SK-N-SH treated with all-trans-retinoic acid at 6 μM for 48 hours (cell line): ENCODE measurements at regions not wholly inside any gene's neighbourhood (a gene's known extent, or its start where the extent isn't known, plus 50 kb on each side); places are given as distances from the start of the nearest gene placed in this dataset.

Experiments used
- ATAC-seq: fragments of 200-7000 bp; cut with Tn5 transposase; 3 replicates; pipeline ENCODE4 v1.9.1; 2020; ENCODE audit warnings: mild to moderate bottlenecking, moderate library complexity
- ARNTL ChIP-seq: fragments of 450-650 bp; formaldehyde crosslinking; IDR thresholded peaks from 2 replicates; pipeline ENCODE4 v1.5.0; 2020; ENCODE audit warnings: low read depth, mild to moderate bottlenecking, moderate library complexity, borderline replicate concordance
- BACH2 ChIP-seq: fragments of 250-450 bp; sonication (Bioruptor Pico); IDR thresholded peaks from 2 replicates; pipeline ENCODE4 v1.9.0; 2021; ENCODE audit warnings: mild to moderate bottlenecking, borderline replicate concordance
- CREB5 ChIP-seq: fragments of 250-450 bp; sonication (Bioruptor Pico); IDR thresholded peaks from 2 replicates; pipeline ENCODE4 v1.5.1; 2020; ENCODE audit warnings: low read depth, mild to moderate bottlenecking, moderate library complexity
- CSDC2 ChIP-seq: fragments of 250-450 bp; sonication (Bioruptor Pico); IDR thresholded peaks from 2 replicates; pipeline ENCODE4 v1.5.0; 2020; ENCODE audit warnings: mild to moderate bottlenecking, moderate library complexity
- CSRNP3 ChIP-seq: fragments of 250-450 bp; sonication (Bioruptor Pico); IDR thresholded peaks from 2 replicates; pipeline ENCODE4 v1.5.1; 2021; ENCODE audit warnings: mild to moderate bottlenecking, moderate library complexity
- ESRRG ChIP-seq: fragments of 250-450 bp; sonication (Bioruptor Pico); IDR thresholded peaks from 2 replicates; pipeline ENCODE4 v1.6.1; 2021; ENCODE audit warnings: mild to moderate bottlenecking
- GLIS3 ChIP-seq: fragments of 250-450 bp; sonication (Bioruptor Pico); IDR thresholded peaks from 2 replicates; pipeline ENCODE4 v1.5.0; 2020; ENCODE audit warnings: mild to moderate bottlenecking, moderate library complexity
- ISL1 ChIP-seq: fragments of 250-450 bp; sonication (Bioruptor Pico); IDR thresholded peaks from 2 replicates; pipeline ENCODE4 v2.1.2; 2022; ENCODE audit warnings: mild to moderate bottlenecking, moderate library complexity
- OSR1 ChIP-seq: fragments of 250-450 bp; sonication (Bioruptor Pico); IDR thresholded peaks from 2 replicates; pipeline ENCODE4 v1.8.0; 2022; ENCODE audit warnings: moderate library complexity, mild to moderate bottlenecking, inconsistent platforms
- PATZ1 ChIP-seq: fragments of 250-450 bp; sonication (Bioruptor Pico); IDR thresholded peaks from 2 replicates; pipeline ENCODE4 v1.8.0; 2020; ENCODE audit warnings: mild to moderate bottlenecking, moderate library complexity, borderline replicate concordance
- POU6F1 ChIP-seq: fragments of 250-450 bp; sonication (Bioruptor Pico); IDR thresholded peaks from 2 replicates; pipeline ENCODE4 v1.8.0; 2021; ENCODE audit warnings: low read depth, mild to moderate bottlenecking, moderate library complexity, borderline replicate concordance
- PPARA ChIP-seq: fragments of 250-450 bp; sonication (Bioruptor Pico); IDR thresholded peaks from 2 replicates; pipeline ENCODE4 v1.5.0; 2020; ENCODE audit warnings: mild to moderate bottlenecking, borderline replicate concordance
- RARB ChIP-seq: fragments of 250-450 bp; sonication (Bioruptor Pico); IDR thresholded peaks from 2 replicates; pipeline ENCODE4 v1.8.0; 2021; ENCODE audit warnings: mild to moderate bottlenecking, moderate library complexity
- SNAI2 ChIP-seq: fragments of 250-450 bp; sonication (Bioruptor Pico); IDR thresholded peaks from 2 replicates; pipeline ENCODE4 v1.5.0; 2020; ENCODE audit warnings: mild to moderate bottlenecking, moderate library complexity
- TCF4 ChIP-seq: fragments of 250-450 bp; sonication (Bioruptor Pico); IDR thresholded peaks from 2 replicates; pipeline ENCODE4 v1.8.0; 2021; ENCODE audit warnings: mild to moderate bottlenecking, moderate library complexity, borderline replicate concordance
- TOX ChIP-seq: fragments of 250-450 bp; sonication (Bioruptor Pico); IDR thresholded peaks from 2 replicates; pipeline ENCODE4 v1.8.0; 2021; ENCODE audit warnings: mild to moderate bottlenecking, moderate library complexity, borderline replicate concordance
- TSHZ2 ChIP-seq: fragments of 250-450 bp; sonication (Bioruptor Pico); IDR thresholded peaks from 2 replicates; pipeline ENCODE4 v1.5.0; 2020; ENCODE audit warnings: mild to moderate bottlenecking, moderate library complexity
- ZFP3 ChIP-seq: fragments of 250-450 bp; sonication (Bioruptor Pico); IDR thresholded peaks from 2 replicates; pipeline ENCODE4 v1.5.0; 2020; ENCODE audit warnings: mild to moderate bottlenecking, moderate library complexity
- ZFP30 ChIP-seq: fragments of 450-650 bp; formaldehyde crosslinking; IDR thresholded peaks from 2 replicates; pipeline ENCODE4 v1.5.0; 2022; ENCODE audit warnings: mild to moderate bottlenecking, moderate library complexity
- ZNF8 ChIP-seq: fragments of 450-650 bp; formaldehyde crosslinking; IDR thresholded peaks from 2 replicates; pipeline ENCODE4 v1.5.0; 2020; ENCODE audit warnings: mild to moderate bottlenecking, moderate library complexity

- no peak for ATAC-seq
- TF ChIP-seq ESRRG (CRISPR knock-in tag) (no peak), RARB (CRISPR knock-in tag) (no peak), OSR1 (no peak), TOX (CRISPR knock-in tag) (no peak), GLIS3 (CRISPR knock-in tag) (no peak), BACH2 (CRISPR knock-in tag) (no peak), POU6F1 (CRISPR knock-in tag) (no peak), CREB5 (CRISPR knock-in tag) (no peak)
Observed at GRCh38 chr10:111944331-111944730, 239.2 kb downstream of the GPAM start.

- no peak for TF ChIP-seq CSDC2 (CRISPR knock-in tag)
- TF ChIP-seq PATZ1 (CRISPR knock-in tag) = no peak
- no peak for TF ChIP-seq ARNTL (CRISPR knock-in tag)
- no peak for TF ChIP-seq CSRNP3 (CRISPR knock-in tag)
- TF ChIP-seq TOX (CRISPR knock-in tag) = no peak
- no peak for TF ChIP-seq ZFP3
- no peak for TF ChIP-seq ZFP30 (CRISPR knock-in tag)
- no peak for TF ChIP-seq BACH2 (CRISPR knock-in tag)
- TF ChIP-seq PPARA (CRISPR knock-in tag) = no peak
- no peak for TF ChIP-seq SNAI2 (CRISPR knock-in tag)
- no peak for TF ChIP-seq TCF4 (CRISPR knock-in tag)
- no peak for TF ChIP-seq ZNF8 (CRISPR knock-in tag)
- no peak for TF ChIP-seq ISL1 (CRISPR knock-in tag)
- no peak for TF ChIP-seq TSHZ2 (CRISPR knock-in tag)
- TF ChIP-seq GLIS3 (CRISPR knock-in tag) = no peak
- TF ChIP-seq CREB5 (CRISPR knock-in tag) = no peak
- no peak for TF ChIP-seq POU6F1 (CRISPR knock-in tag)
- TF ChIP-seq RARB (CRISPR knock-in tag) = no peak
- TF ChIP-seq, all 23 proteins: peak for 0
- no peak for ATAC-seq
Observed at GRCh38 chr10:111953949-111954348, 229.6 kb downstream of the GPAM start.
